B cell (primary cell): ENCODE measurements at regions not wholly inside any gene's neighbourhood (a gene's known extent, or its start where the extent isn't known, plus 50 kb on each side); places are given as distances from the start of the nearest gene placed in this dataset.

Experiments
- CTCF ChIP-seq: fragments of 200-600 bp; IDR thresholded peaks from one replicate; pipeline ENCODE4 v1.8.0; 2022; ENCODE audit warnings: antibody characterized with exemption, mild to moderate bottlenecking
- EZH2 ChIP-seq: IDR thresholded peaks from 2 replicates; pipeline ENCODE4 v1.6.1; 2012; ENCODE audit warnings: borderline replicate concordance, low read depth, mild to moderate bottlenecking, moderate library complexity, low read length; ENCODE audit not compliant: insufficient read depth, poor library complexity, severe bottlenecking

- no peak for TF ChIP-seq CTCF
- TF ChIP-seq EZH2: no peak
Measured at GRCh38 chr4:132276989-132277388, 872.1 kb upstream of the PCDH10 start.
